T-cell (primary cell): ENCODE measurements at regions not wholly inside any gene's neighbourhood (a gene's known extent, or its start where the extent isn't known, plus 50 kb on each side); places are given as distances from the start of the nearest gene placed in this dataset.

Source experiments
- ATAC-seq, 4 experiments: fragments of 200-7000 bp in 3 of 4; fragments of 150-1000 bp in 1 of 4; cut with Tn5 transposase; replicated peaks in 1 of 4; 1 replicate in 3 of 4; 2 replicates in 1 of 4; pipeline ENCODE4 v1.10.0; 2021; ENCODE audit warnings: moderate library complexity in 3 of 4, mild to moderate bottlenecking in 2 of 4, moderate number of reproducible peaks in 1 of 4
- CTCF ChIA-PET, 2 donors: fragments of 300-600 bp; sonication (Branson Sonifier 250); formaldehyde crosslinking; loops; one replicate each; lab custom pipeline; 2022; ENCODE audit warnings: antibody characterized with exemption in 2 of 2; lab: Charles Lee
- POLR2A ChIA-PET, 2 donors: fragments of 300-600 bp; sonication (Branson Sonifier 250); formaldehyde crosslinking; loops; one replicate each; lab custom pipeline; 2022; ENCODE audit warnings: antibody characterized with exemption in 2 of 2; lab: Charles Lee
- DNase-seq, 35 experiments: peaks; one replicate each; pipeline versions ENCODE4 v3.0.0 to v3.0.0-alpha.2; 2013 to 2023
- H3K27ac ChIP-seq: one replicate; pipeline ENCODE4 v1.5.1; 2013; ENCODE audit warnings: low read length
- H3K27me3 ChIP-seq, 2 experiments: replicated peaks in 1 of 2; 1 replicate in 1 of 2; 2 replicates in 1 of 2; pipeline versions ENCODE4 v1.6.1 to v1.7.0; 2013; ENCODE audit warnings: low read length in 1 of 2, mixed read lengths in 1 of 2; ENCODE audit not compliant: control insufficient read depth in 2 of 2, insufficient read depth in 2 of 2; ENCODE audit errors: extremely low read depth in 1 of 2
- H3K36me3 ChIP-seq, 2 donors: 1 replicate in 1 of 2; 2 replicates in 1 of 2; pipeline versions ENCODE4 v1.6.1 to v1.7.0; 2013; ENCODE audit warnings: low read length in 1 of 2; ENCODE audit not compliant: control insufficient read depth in 2 of 2, insufficient read depth in 1 of 2; ENCODE audit errors: extremely low read depth in 1 of 2
- H3K4me1 ChIP-seq, 2 experiments: 1 replicate in 1 of 2; 2 replicates in 1 of 2; pipeline versions ENCODE4 v1.6.1 to v1.7.0; 2013; ENCODE audit warnings: low read length in 2 of 2, mixed read lengths in 1 of 2; ENCODE audit not compliant: insufficient read depth in 2 of 2, control insufficient read depth in 1 of 2; ENCODE audit errors: extremely low read depth in 1 of 2
- H3K4me3 ChIP-seq, 2 donors: 1 replicate in 1 of 2; 2 replicates in 1 of 2; pipeline versions ENCODE4 v1.5.1 to v1.7.0; 2013; ENCODE audit warnings: mild to moderate bottlenecking in 2 of 2, low read length in 1 of 2, moderate library complexity in 1 of 2; ENCODE audit not compliant: control insufficient read depth in 1 of 2; ENCODE audit errors: extremely low read depth in 1 of 2
- H3K9me3 ChIP-seq: 2 replicates; pipeline ENCODE4 v1.7.0; 2013
- H3K27ac Mint-ChIP-seq, 2 donors: one replicate each; pipeline ENCODE4 v1.8.0; 2020 to 2021; ENCODE audit warnings: mild to moderate bottlenecking in 2 of 2, mixed read lengths in 2 of 2
- H3K27me3 Mint-ChIP-seq, 2 donors: one replicate each; pipeline ENCODE4 v1.8.0; 2021 to 2022; ENCODE audit warnings: mixed read lengths in 2 of 2
- H3K36me3 Mint-ChIP-seq: one replicate; pipeline ENCODE4 v1.8.0; 2021; ENCODE audit warnings: mixed read lengths
- H3K4me1 Mint-ChIP-seq, 3 donors: one replicate each; pipeline ENCODE4 v1.8.0; 2020 to 2022; ENCODE audit warnings: mixed read lengths in 3 of 3, mild to moderate bottlenecking in 1 of 3
- H3K4me3 Mint-ChIP-seq, 3 donors: one replicate each; pipeline ENCODE4 v1.8.0; 2020 to 2022; ENCODE audit warnings: mild to moderate bottlenecking in 3 of 3, mixed read lengths in 3 of 3, moderate library complexity in 3 of 3
- H3K9me3 Mint-ChIP-seq, 3 donors: one replicate each; pipeline ENCODE4 v1.8.0; 2020 to 2022; ENCODE audit warnings: mixed read lengths in 3 of 3
- WGBS: methylation state at CpG from one replicate; pipeline ENCODE4 v1.1.5; 2013; ENCODE audit warnings: missing lambda C conversion rate; ENCODE audit not compliant: insufficient coverage; 5-methylcytosine and 5-hydroxymethylcytosine counted together

DNA sequence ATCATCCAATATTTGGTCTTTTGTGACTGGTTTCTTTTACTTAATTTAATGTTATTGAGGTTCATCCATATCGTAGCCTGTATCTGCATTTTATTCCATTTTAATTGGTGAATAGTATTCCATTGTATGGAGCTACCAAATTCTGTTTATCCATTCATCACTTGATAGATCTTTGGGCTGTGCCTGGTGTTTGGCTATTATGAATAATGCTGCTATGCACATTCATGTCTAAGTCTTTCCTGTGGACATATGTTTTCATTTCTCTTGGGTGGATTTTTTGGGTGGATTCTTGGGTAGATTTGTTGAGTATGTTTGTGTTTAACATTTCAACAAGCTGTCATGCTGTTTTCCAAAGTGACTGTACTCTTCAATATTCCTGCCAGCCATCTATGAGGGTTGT lies 52.5 kb upstream of the NEDD4L start:
- H3K9me3 Mint-ChIP-seq: peaks cover 0 to 3% (median 0%) of the 10 kb centered on the region in 3 donors
- no peak overlapping the region for H3K27ac Mint-ChIP-seq
- no peaks in the 10 kb centered on the region for H3K36me3 Mint-ChIP-seq
- peaks cover 3 to 29% of the 10 kb centered on the region in 2 donors for H3K27me3 Mint-ChIP-seq
- Histone ChIP-seq H3K9me3 (no peaks in the 10 kb centered on the region), H3K27ac (no peak overlapping the region), H3K4me3 (no peak overlapping the region), H3K4me1 (no peaks in the 10 kb centered on the region), H3K36me3 (no peaks in the 10 kb centered on the region), H3K27me3 (peaks cover 0 to 3% of the 10 kb centered on the region in 2 experiments)
- no peak for DNase-seq
- ChIA-PET CTCF (no interaction called here), POLR2A (interaction anchor here in 1 of 2 donors (0.6 kb wide), 1 partner anchor 398 kb away, joined by 6 read pairs; no protein-coding TSS in a partner anchor)
- peaks cover 0 to 7% (median 0%) of the 10 kb centered on the region in 3 donors for H3K4me1 Mint-ChIP-seq
- H3K4me3 Mint-ChIP-seq: no peak overlapping the region
- WGBS: no CpG with 5 or more reads among the region's 1 CpG
- ATAC-seq: no peak

DNA sequence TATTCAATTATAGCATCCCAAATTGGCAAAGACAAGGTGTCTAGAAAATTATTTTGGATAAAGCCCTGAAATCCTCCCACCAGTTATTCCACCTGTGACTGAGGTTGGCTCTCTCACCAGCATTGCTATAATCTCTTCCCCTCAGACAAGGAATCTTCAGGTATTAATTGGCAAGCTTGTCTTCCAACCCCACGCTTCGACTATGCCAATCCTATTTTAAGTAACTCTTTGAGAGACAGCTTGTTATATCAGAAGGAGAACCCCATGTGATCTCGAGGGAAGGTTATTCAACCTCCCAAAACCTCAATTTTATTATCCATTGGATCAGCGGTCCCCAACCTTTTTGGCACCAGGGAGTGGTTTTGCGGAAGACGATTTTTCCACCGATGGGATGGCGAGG lies 54.5 kb upstream of the NEDD4L start:
- no peak for ATAC-seq
- no peak overlapping the region for H3K4me3 ChIP-seq
- Mint-ChIP-seq H3K4me1 (no peaks in the 10 kb centered on the region), H3K27me3 (peaks cover 3 to 22% of the 10 kb centered on the region in 2 donors), H3K27ac (no peak overlapping the region), H3K4me3 (no peak overlapping the region), H3K36me3 (no peaks in the 10 kb centered on the region), H3K9me3 (peaks cover 0 to 3% (median 0%) of the 10 kb centered on the region in 3 donors)
- H3K27me3 ChIP-seq: peaks cover 0 to 3% of the 10 kb centered on the region in 2 experiments
- ChIA-PET POLR2A (no interaction called here), CTCF (no interaction called here)
- no peak for DNase-seq
- no peaks in the 10 kb centered on the region for H3K9me3 ChIP-seq
- WGBS: 93% methylated on average over 4 of the region's 8 CpGs
- H3K36me3 ChIP-seq: no peaks in the 10 kb centered on the region
- no peaks in the 10 kb centered on the region for H3K4me1 ChIP-seq
- no peak overlapping the region for H3K27ac ChIP-seq

GRCh38 chr18:57984490-57985115 lies 59.4 kb upstream of the NEDD4L start:
- POLR2A ChIA-PET: no interaction called here
- H3K9me3 ChIP-seq: no peaks in the 10 kb centered on the region
- no peaks in the 10 kb centered on the region for H3K36me3 ChIP-seq
- Mint-ChIP-seq H3K27ac (no peak overlapping the region), H3K9me3 (no peaks in the 10 kb centered on the region), H3K4me1 (no peaks in the 10 kb centered on the region), H3K4me3 (no peak overlapping the region), H3K27me3 (peaks cover 6 to 7% of the 10 kb centered on the region in 2 donors), H3K36me3 (no peaks in the 10 kb centered on the region)
- DNase-seq (no peak), ATAC-seq (no peak)
- H3K4me3 ChIP-seq: no peak overlapping the region
- peaks cover 0 to 6% of the 10 kb centered on the region in 2 experiments for H3K27me3 ChIP-seq
- no peak overlapping the region for H3K27ac ChIP-seq
- no peaks in the 10 kb centered on the region for H3K4me1 ChIP-seq
- WGBS: 73% methylated on average over 3 of the region's 5 CpGs
- CTCF ChIA-PET: no interaction called here

- no peak for DNase-seq
- H3K4me1 ChIP-seq: no peaks in the 10 kb centered on the region
- H3K4me1 Mint-ChIP-seq: no peaks in the 10 kb centered on the region
- H3K36me3 ChIP-seq: no peaks in the 10 kb centered on the region
- no peak overlapping the region for H3K4me3 Mint-ChIP-seq
- no peak overlapping the region for H3K27ac Mint-ChIP-seq
- no peaks in the 10 kb centered on the region for H3K36me3 Mint-ChIP-seq
- ChIA-PET POLR2A (no interaction called here), CTCF (no interaction called here)
- no peaks in the 10 kb centered on the region for H3K9me3 Mint-ChIP-seq
- H3K27me3 ChIP-seq: peaks cover 0 to 6% of the 10 kb centered on the region in 2 experiments
- ATAC-seq: no peak
- no peak overlapping the region for H3K27ac ChIP-seq
- no peak overlapping the region for H3K4me3 ChIP-seq
- peaks cover 6% of the 10 kb centered on the region in 2 donors for H3K27me3 Mint-ChIP-seq
- WGBS: 96% methylated on average over 2 of the region's 3 CpGs
- no peaks in the 10 kb centered on the region for H3K9me3 ChIP-seq
Measured at GRCh38 chr18:57983965-57984364, 60.1 kb upstream of the NEDD4L start.

- Mint-ChIP-seq H3K27ac (no peak overlapping the region), H3K4me1 (no peaks in the 10 kb centered on the region), H3K4me3 (no peak overlapping the region), H3K9me3 (no peaks in the 10 kb centered on the region), H3K36me3 (no peaks in the 10 kb centered on the region), H3K27me3 (peaks cover 7 to 11% of the 10 kb centered on the region in 2 donors)
- ChIA-PET CTCF (no interaction called here), POLR2A (no interaction called here)
- H3K27me3 ChIP-seq: peaks cover 0 to 6% of the 10 kb centered on the region in 2 experiments
- no CpG with 5 or more reads among the region's 3 CpGs for WGBS
- no peaks in the 10 kb centered on the region for H3K36me3 ChIP-seq
- H3K9me3 ChIP-seq: no peaks in the 10 kb centered on the region
- no peak for DNase-seq
- H3K4me3 ChIP-seq: no peak overlapping the region
- no peak for ATAC-seq
- H3K27ac ChIP-seq: no peak overlapping the region
- H3K4me1 ChIP-seq: no peaks in the 10 kb centered on the region
Measured at GRCh38 chr18:57983472-57983871, 60.6 kb upstream of the NEDD4L start.

DNA sequence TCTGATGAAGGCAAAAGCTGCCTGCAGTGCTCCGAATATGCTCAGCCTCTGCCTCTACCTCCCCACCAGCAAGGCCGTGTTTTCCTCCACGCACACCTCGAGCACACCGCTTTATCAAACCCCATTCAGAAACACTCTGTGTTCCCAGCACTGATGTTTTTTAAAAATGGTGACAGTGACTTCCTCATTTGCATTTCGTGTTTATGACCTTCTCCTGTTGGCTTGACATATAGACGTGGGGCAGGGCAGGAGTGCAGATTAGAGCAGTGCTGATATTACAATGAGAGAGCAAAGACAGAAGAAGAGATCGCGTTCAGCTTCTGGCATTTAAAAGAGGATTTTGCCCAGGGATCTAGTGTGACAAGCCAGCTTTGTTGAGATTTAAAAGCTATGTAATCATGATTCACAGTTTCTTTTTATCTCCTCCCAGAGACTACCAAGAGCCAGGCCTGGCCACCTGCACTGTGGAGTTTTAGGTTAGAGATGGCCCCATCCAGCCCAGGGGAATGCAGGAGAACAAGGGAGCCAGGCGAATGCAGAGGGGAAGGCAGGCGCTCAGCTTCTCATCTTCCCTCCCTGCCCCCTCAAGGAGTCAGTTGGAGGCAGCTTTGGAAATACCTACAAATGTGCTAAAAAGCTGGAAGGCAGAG lies 61.5 kb upstream of the NEDD4L start:
- Histone ChIP-seq H3K9me3 (no peaks in the 10 kb centered on the region), H3K4me3 (no peak overlapping the region), H3K36me3 (no peaks in the 10 kb centered on the region), H3K27ac (no peak overlapping the region), H3K27me3 (peaks cover 0 to 6% of the 10 kb centered on the region in 2 experiments), H3K4me1 (no peaks in the 10 kb centered on the region)
- ATAC-seq: no peak
- ChIA-PET POLR2A (no interaction called here), CTCF (no interaction called here)
- peaks cover 13 to 15% of the 10 kb centered on the region in 2 donors for H3K27me3 Mint-ChIP-seq
- WGBS: 68% methylated on average over 8 of the region's 11 CpGs
- H3K36me3 Mint-ChIP-seq: no peaks in the 10 kb centered on the region
- H3K9me3 Mint-ChIP-seq: no peaks in the 10 kb centered on the region
- no peak overlapping the region for H3K4me3 Mint-ChIP-seq
- H3K4me1 Mint-ChIP-seq: no peaks in the 10 kb centered on the region
- DNase-seq: no peak
- no peak overlapping the region for H3K27ac Mint-ChIP-seq
